ENCODE measurements at regions not wholly inside any gene's neighbourhood (a gene's known extent, or its start where the extent isn't known, plus 50 kb on each side); places are given as distances from the start of the nearest gene placed in this dataset.

GRCh38 chr9:82670726-82671125, 392.2 kb downstream of the RASEF start:
- Histone ChIP-seq H3K79me2 (ENCODE audit: control insufficient read depth, low read length) (no peaks in the 10 kb centered on the region), H3K36me3 (ENCODE audit: control insufficient read depth, low read length) (no peaks in the 10 kb centered on the region), H3K9me3 (ENCODE audit: control insufficient read depth, insufficient read depth, low read length) (no peaks in the 10 kb centered on the region), H3K27me3 (ENCODE audit: control insufficient read depth, low read length) (no peaks in the 10 kb centered on the region), H3K4me2 (ENCODE audit: low read length) (no peak overlapping the region), H3K27ac (ENCODE audit: low read depth, low read length) (no peak overlapping the region), H3K4me1 (ENCODE audit: control insufficient read depth, low read length) (no peaks in the 10 kb centered on the region), H3F3A (ENCODE audit: control insufficient read depth, insufficient read depth) (no peaks in the 10 kb centered on the region), H3K9me2 (replicated peaks; ENCODE audit: control insufficient read depth, low read length) (no peaks in the 10 kb centered on the region), H3K4me3 (ENCODE audit: low read length) (no peak overlapping the region), H4K20me1 (ENCODE audit: control insufficient read depth, insufficient read depth, low read depth, low read length) (no peaks in the 10 kb centered on the region)
- TF ChIP-seq, protein P1, sequence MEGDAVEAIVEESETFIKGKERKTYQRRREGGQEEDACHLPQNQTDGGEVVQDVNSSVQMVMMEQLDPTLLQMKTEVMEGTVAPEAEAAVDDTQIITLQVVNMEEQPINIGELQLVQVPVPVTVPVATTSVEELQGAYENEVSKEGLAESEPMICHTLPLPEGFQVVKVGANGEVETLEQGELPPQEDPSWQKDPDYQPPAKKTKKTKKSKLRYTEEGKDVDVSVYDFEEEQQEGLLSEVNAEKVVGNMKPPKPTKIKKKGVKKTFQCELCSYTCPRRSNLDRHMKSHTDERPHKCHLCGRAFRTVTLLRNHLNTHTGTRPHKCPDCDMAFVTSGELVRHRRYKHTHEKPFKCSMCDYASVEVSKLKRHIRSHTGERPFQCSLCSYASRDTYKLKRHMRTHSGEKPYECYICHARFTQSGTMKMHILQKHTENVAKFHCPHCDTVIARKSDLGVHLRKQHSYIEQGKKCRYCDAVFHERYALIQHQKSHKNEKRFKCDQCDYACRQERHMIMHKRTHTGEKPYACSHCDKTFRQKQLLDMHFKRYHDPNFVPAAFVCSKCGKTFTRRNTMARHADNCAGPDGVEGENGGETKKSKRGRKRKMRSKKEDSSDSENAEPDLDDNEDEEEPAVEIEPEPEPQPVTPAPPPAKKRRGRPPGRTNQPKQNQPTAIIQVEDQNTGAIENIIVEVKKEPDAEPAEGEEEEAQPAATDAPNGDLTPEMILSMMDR (IDR thresholded peaks at IDR 0.05; ENCODE audit: low read depth, low read length, poor library complexity, severe bottlenecking) = no peak
- no peak for TF ChIP-seq EZH2phosphoT487 (IDR thresholded peaks at IDR 0.05; ENCODE audit: borderline replicate concordance, low read length)

DNA sequence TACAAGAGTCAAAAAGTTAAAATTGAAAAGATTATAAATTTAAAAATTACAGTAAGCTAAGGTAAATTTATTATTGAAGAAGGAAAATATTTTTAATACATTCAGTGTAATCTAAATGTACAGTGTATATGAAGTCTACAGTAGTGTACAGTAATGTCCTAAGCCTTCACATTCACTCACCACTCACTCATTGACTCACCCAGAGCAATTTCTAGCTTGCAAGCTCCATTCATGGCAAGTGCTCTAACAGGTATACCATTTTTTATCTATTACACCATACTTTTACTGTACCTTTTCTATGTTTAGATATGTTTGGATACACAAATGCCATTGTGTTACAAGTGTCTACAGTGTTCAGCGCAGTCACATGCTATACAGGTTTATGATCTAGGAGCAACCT, 389.7 kb downstream of the RASEF start:
- Histone ChIP-seq H3K27me3 (ENCODE audit: control insufficient read depth, low read length) (no peaks in the 10 kb centered on the region), H3K9me2 (replicated peaks; ENCODE audit: control insufficient read depth, low read length) (no peaks in the 10 kb centered on the region), H3K4me3 (ENCODE audit: low read length) (no peak overlapping the region), H3K4me1 (ENCODE audit: control insufficient read depth, low read length) (no peaks in the 10 kb centered on the region), H3K9me3 (ENCODE audit: control insufficient read depth, insufficient read depth, low read length) (no peaks in the 10 kb centered on the region), H4K20me1 (ENCODE audit: control insufficient read depth, insufficient read depth, low read depth, low read length) (no peaks in the 10 kb centered on the region), H3K4me2 (ENCODE audit: low read length) (no peak overlapping the region), H3K27ac (ENCODE audit: low read depth, low read length) (no peak overlapping the region), H3K36me3 (ENCODE audit: control insufficient read depth, low read length) (no peaks in the 10 kb centered on the region), H3F3A (ENCODE audit: control insufficient read depth, insufficient read depth) (no peaks in the 10 kb centered on the region), H3K79me2 (ENCODE audit: control insufficient read depth, low read length) (no peaks in the 10 kb centered on the region)
- no peak for TF ChIP-seq EZH2phosphoT487 (IDR thresholded peaks at IDR 0.05; ENCODE audit: borderline replicate concordance, low read length)
- TF ChIP-seq, protein P1 (IDR thresholded peaks at IDR 0.05; ENCODE audit: low read depth, low read length, poor library complexity, severe bottlenecking) = no peak

DNA sequence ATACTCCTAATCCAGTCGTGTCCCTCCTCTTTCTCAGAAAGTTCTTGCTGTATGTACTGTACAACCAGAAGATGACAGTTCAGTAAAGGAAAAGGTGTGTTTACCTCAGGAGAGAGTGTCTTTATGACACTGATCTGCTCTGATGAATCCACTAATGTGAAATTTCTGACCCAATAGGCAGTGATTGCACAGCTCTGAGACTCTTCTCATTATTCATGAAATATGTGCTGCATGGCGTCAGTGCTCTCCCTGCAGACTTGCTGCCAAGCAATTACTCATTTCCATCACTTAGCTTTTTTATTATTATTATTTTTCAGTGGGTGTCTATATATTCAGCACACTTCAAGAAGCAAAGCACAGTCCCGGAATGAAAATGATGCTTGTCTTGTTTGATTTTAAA, 389.0 kb downstream of the RASEF start:
- H3K36me3 ChIP-seq (ENCODE audit: control insufficient read depth, low read length) = no peaks in the 10 kb centered on the region
- H3K4me2 ChIP-seq (ENCODE audit: low read length) = no peak overlapping the region
- H3K27ac ChIP-seq (ENCODE audit: low read depth, low read length) = no peak overlapping the region
- no peaks in the 10 kb centered on the region for H3K9me3 ChIP-seq (ENCODE audit: control insufficient read depth, insufficient read depth, low read length)
- H3K27me3 ChIP-seq (ENCODE audit: control insufficient read depth, low read length) = no peaks in the 10 kb centered on the region
- H4K20me1 ChIP-seq (ENCODE audit: control insufficient read depth, insufficient read depth, low read depth, low read length) = no peaks in the 10 kb centered on the region
- H3F3A ChIP-seq (ENCODE audit: control insufficient read depth, insufficient read depth) = no peaks in the 10 kb centered on the region
- H3K4me3 ChIP-seq (ENCODE audit: low read length) = no peak overlapping the region
- no peaks in the 10 kb centered on the region for H3K4me1 ChIP-seq (ENCODE audit: control insufficient read depth, low read length)
- no peaks in the 10 kb centered on the region for H3K79me2 ChIP-seq (ENCODE audit: control insufficient read depth, low read length)
- H3K9me2 ChIP-seq (replicated peaks; ENCODE audit: control insufficient read depth, low read length) = no peaks in the 10 kb centered on the region
- TF ChIP-seq EZH2phosphoT487 (IDR thresholded peaks at IDR 0.05; ENCODE audit: borderline replicate concordance, low read length) = no peak
- TF ChIP-seq, protein P1 (IDR thresholded peaks at IDR 0.05; ENCODE audit: low read depth, low read length, poor library complexity, severe bottlenecking) = no peak

- TF ChIP-seq, protein P1 (IDR thresholded peaks at IDR 0.05; ENCODE audit: low read depth, low read length, poor library complexity, severe bottlenecking) = no peak
- TF ChIP-seq EZH2phosphoT487 (IDR thresholded peaks at IDR 0.05; ENCODE audit: borderline replicate concordance, low read length) = no peak
- no peaks in the 10 kb centered on the region for H3K79me2 ChIP-seq (ENCODE audit: control insufficient read depth, low read length)
- H3K9me2 ChIP-seq (replicated peaks; ENCODE audit: control insufficient read depth, low read length) = no peaks in the 10 kb centered on the region
- H3K4me2 ChIP-seq (ENCODE audit: low read length) = no peak overlapping the region
- no peak overlapping the region for H3K4me3 ChIP-seq (ENCODE audit: low read length)
- no peaks in the 10 kb centered on the region for H3K27me3 ChIP-seq (ENCODE audit: control insufficient read depth, low read length)
- H3K9me3 ChIP-seq (ENCODE audit: control insufficient read depth, insufficient read depth, low read length) = no peaks in the 10 kb centered on the region
- no peaks in the 10 kb centered on the region for H3F3A ChIP-seq (ENCODE audit: control insufficient read depth, insufficient read depth)
- no peak overlapping the region for H3K27ac ChIP-seq (ENCODE audit: low read depth, low read length)
- no peaks in the 10 kb centered on the region for H3K36me3 ChIP-seq (ENCODE audit: control insufficient read depth, low read length)
- H3K4me1 ChIP-seq (ENCODE audit: control insufficient read depth, low read length) = no peaks in the 10 kb centered on the region
- no peaks in the 10 kb centered on the region for H4K20me1 ChIP-seq (ENCODE audit: control insufficient read depth, insufficient read depth, low read depth, low read length)
Observed at GRCh38 chr9:82675102-82675501, 387.8 kb downstream of the RASEF start.

All from DOHH2 (cell line).